ENCODE measurements at regions not wholly inside any gene's neighbourhood (a gene's known extent, or its start where the extent isn't known, plus 50 kb on each side); places are given as distances from the start of the nearest gene placed in this dataset.

DNA sequence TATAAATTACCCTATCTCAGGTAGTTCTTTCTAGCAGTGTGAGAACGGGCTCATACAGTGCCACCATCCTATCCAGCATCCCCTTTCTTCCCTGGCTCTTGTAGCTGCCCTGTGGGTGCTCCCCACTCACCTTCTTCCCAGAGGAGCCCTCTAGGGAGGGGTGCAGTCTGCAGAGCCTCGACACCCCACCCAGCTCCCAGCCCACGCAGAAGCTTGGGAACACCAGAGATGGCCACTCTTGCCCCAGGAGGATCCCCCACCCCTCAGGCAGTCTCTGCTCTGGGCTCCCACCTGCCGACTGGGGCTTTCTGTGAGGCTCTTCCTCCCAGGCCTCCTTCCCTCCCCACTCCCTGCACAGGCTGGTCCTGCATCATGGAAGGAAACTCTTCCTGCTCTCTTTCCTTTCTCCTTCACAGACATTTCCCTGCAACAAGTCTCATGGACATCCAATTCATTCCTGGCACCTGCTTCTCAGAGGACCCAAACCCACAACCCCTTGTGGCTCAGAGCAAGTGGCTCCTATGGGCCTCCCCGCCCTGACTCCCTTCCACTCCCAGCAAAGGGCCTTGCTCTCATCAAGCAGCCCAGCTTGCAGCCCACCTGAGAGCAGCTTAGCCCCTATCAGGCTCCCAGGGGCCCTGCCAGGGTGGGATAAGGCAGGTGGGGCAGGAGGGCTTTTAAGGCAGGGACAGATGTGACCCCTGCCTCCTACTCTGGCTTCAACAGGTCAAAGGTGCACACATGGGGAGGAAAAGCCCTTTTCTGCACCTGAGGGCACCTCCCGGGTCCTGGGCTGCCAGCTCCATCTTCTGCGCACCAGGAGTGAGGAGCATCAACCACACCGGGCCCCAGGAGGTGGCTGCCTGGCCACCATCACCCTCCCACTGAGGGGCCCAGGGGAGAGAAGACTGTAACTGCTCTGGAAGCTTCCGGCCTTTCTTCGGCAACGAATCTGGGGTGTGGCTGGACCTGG, 263.8 kb upstream of the TNRC6C start:
- no peak for DNase-seq

DNA sequence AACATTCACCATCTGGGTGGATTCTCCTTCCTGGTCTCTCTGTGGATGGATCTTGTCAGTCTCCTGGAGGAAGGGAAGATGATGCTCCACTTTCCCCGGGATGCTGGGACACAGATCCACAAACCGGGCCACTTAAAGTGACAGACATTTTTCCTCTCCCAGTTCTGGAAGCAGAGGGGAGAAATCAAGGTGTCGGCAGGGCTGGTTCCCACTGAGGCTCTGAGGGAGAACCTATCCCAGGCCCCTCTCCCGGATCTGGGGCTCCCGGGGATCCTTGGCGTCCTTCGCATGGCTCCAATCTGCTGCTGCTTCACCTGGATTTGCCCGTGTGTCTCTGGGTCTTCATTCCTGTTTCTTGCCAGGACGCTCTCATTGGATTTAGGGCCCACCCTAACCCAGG, 263.1 kb upstream of the TNRC6C start:
- DNase-seq: no peak

DNA sequence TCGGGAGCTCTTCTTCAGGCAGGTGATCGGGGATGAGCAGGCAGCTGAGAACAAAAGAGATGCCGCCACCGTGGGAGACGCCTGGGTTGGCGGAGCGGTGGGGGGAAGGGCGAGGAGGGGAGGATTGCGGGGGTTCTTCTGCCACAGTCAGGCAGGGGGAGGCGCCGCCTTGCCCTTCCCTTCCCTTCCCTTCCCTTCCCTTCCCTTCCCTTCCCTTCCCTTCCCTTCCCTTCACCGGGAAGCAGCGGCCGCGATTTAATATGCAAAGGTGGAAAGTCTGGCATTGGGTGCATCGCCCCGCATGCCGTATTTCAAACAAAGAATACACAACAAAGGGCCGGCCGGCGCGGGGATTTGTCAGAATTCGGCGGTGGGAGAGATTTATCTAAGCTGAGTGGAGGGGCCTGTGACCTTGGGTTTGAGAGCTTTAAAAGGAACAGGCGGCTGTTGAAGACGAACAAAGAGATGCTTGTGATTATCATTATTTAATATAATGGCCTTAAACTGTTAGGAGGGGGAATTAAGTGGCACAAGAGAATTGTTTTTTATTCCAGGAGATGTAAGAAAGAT, 262.3 kb upstream of the TNRC6C start:
- DNase-seq: no peak

DNA sequence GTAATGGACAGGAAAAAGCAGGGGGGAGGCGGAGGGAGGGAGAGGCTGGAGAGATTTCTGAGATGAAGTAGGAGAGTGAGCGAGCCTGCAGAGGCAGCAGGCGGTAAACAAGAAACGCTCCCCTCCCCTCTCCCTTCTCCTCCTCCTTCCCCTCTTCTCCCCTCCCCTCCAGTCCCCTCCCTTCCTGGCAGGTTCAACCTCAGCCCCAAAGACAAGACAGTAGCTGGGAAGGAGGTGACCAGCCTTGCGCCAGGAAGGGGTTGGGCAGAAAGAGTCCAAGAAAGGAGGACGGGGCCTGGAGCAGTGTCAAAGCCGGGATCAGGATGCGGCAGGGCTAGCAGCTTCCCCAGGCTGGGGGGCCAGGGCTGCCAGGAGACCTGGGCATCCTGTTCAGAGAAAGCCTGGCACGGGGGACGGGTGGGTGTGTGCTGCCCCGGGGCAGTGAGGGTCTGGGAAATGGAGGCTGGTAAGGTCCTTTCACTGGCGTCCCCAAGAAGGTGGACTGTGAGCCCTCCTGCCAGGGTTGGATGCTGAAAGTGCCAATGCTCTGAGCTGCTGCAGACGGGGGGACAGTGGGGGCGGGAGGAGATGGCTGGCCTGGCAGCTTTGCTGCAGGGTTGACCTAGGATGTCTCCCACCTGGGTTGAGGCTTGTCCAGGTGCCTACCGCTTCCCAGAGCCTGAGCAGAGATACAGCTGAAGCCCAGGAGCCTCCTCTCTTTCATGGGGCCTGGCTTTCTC, 261.6 kb upstream of the TNRC6C start:
- DNase-seq: no peak

DNA sequence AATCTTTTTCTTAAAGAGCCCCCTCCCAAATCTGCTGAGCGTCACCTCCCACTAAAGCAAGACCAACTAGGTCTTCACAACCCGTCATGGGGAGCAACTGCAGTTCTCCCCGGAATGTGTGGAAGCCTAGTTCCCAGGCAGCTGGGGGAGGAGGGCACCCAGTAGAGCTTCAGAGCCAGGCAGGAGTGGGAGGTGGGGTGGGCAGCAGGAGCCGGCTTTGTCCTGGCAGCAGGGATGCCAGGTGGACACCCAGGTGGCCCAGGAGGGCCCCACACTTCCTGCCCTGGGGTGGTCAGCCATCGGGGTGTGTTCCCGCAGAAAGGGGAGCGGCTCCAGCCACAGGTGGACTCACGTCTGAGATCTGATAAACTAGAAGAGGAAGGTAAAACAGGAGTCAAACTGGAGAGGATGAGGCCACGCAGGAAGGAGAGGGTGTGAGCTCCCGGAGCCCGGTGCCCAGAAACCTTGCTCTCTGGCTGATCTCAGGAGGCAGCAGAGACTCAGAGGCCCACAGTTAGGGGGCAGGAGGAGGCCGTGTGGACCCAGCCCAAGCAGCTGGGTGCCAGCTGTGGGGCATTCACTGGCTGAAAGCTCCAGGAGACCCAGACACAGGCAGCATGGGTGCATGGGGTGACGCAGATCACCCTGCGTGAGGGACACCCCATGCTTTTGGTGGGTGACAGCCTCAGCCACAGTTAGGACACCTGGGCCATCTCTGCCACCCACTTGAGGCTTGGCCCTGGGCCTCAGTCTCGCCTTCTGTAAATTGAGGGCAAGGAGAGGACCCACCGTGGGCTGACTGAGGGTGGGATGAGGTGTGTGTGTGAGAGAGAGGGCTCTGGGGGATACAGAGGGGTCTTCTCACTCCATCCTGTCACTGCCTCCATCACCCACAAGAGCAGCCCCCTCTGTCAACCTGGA, 260.8 kb upstream of the TNRC6C start:
- no peak for DNase-seq

DNA sequence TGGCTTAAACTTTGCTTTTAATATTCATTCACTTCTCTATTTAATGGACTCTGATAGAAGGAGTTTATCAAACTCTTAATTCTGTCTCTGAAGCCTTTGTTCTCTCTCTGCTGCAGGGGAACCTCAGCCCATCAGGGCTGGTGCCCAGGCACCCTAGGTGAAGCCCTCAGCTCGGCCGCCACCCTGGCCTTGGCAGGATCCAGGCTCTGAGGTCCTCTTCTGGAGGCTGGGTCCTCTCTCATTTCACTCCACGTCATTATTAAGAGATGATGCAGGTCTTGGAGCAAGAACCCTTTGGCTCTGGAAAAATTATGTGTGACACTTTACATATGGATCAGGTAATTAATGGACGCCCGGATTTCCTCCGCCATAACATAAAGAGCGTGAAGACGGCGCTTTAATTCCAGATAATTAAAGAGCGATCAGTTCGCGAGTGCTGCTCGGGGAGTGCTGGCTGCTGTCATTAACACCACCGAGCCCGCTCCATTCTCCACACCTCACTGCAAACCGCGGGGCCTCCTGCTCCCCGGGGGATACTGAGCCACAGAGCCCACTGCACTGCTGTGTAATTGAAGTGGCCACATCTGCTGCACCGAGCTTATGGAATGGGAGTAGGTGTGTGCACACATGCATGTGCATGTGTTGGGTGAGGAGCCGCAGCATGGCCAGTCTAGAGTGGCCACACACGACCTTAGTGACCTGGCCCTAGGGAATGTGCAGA, 259.4 kb upstream of the TNRC6C start:
- no peak for DNase-seq

DNA sequence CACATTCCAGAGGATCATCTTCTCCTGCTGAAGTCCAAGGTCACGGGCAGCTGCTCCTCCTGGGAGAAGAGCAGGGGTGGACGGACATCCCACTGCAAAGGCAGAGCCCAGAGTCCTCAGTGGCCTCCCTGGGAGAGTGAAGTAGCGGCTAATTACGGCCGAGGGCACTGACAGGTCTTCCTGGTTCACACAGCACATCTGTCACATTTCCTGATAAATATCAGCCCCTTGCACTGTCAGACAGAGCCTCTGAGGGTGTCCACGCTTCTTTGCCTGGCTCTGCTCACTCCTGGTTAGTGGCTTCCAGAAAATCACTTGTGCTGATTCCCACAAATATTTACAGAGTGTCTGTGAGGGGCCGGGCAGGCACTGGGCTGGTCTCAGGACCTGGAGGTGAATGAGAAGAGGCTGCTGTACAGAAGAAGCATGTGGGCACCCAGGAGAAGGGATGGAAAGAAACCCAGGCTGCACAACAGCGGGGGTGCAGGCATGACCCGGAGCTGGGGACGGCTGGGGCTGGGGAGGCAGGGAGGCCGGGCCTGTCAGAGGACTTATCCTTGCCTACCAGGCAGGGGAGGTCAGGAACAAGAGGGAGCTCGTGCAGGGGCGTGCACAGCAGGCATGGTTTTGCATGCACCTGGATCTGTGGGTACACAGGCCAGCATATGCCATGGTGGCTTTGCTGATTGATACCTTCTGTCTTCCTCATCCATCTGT, 258.2 kb upstream of the TNRC6C start:
- no peak for DNase-seq

DNA sequence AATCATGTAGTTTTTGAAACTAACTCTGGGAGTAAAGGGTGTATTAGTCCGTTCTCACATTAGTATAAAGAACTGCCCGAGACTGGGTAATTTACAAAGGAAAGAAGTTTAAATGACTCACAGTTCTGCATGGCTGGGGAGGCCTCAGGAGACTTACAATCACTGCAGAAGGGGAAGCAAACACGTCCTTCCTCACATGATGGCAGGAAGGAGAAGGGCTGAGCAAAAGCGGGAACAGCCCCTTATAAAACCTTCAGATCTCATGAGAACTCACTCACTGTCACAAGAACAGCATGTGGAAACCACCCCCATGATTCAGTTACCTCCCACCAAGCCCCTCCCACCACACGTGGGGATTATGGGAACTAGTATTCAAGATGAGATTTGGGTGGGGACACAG, 256.5 kb upstream of the TNRC6C start:
- no peak for DNase-seq

DNA sequence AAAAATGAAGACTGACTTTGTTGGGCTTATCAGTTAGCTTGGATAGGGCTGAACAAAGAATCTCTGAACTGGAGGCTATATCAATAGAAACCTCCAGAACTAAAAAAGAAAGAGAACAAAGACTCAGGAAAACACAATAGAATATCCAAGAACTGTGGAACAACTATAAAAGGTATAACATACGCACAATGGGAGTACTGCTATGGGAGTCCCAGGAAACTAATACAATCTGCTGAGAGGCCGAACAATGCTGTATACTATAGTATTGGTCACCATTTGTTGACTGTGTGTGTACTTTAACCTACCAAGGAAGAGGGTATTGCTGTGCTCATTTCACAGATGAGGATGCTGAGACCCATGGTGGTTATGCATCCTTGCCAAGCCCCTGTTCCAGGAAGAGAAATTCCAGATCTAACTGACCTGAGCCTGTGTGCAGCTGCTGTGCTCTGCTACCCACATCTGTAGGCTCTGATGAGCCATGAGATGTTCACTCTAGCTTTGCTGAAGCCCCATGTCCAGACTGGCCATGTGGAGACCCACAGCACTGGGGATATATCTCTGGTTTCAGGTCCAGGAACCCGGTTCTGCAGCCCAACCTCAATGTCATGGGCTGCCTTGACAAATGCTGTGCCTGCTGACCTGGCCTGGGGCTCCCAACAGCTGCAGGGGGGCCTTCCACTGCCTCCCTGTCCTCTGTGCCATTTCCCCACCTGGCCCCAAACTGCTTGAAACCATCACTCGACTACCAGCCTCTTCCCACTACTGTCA, 254.3 kb upstream of the TNRC6C start:
- DNase-seq: no peak

DNA sequence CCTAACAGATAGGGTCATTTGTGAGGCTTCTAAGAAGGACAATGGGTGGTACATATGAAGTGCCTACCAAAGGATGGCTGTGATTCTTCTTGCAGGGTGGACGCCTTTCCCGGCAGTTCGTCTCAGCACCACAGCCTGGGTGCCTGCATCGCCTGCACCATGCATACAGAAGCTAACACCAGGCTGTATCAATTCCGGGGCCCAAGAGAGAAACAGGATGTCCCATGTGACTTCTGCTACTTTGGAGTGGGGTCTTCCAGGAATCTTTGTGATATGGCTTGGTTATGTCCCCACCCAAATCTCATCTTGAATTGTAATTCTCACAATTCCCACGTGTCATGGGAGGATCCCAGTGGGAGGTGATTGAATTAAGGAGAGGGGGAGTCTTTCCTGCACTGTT, 251.6 kb upstream of the TNRC6C start:
- no peak for DNase-seq

DNA sequence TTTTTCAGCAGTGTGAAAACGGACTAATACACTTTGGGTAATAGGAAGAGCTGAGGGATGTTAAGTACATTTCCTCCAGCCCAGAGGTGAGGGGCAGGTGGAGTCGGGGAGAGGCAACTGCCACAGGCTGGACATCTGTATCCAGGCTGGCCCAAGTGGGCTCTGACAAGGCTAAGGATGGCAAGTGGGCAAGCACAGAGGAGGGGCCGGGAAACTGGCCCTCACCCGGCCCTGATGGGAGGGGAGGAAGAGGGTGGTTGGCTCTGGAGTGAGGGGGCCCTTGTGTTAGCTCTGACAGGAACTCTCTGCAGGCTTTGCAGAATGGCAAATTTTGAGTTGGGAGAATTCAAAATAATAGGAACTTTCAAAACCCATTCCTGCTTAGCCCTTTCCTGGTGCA, 251.0 kb upstream of the TNRC6C start:
- DNase-seq: no peak

DNA sequence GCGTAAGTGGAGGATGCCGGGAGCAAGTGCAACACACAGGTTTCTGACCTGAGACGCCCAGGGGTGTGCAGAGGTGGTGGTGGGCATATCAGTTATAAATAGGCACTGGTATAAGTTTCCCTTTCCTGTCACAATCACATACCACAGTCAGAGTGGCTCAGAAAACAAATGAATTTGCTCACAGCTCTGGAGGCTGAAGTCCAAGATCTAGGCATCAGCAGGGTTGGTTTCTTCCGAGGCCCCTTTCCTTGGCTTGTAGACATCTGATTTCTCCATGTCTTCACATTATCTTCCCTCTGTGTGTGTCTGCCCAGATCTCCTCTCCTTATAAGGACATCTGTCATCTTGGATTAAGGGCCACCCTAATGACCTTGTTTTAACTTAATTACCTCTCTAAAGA, 250.5 kb upstream of the TNRC6C start:
- no peak for DNase-seq

DNA sequence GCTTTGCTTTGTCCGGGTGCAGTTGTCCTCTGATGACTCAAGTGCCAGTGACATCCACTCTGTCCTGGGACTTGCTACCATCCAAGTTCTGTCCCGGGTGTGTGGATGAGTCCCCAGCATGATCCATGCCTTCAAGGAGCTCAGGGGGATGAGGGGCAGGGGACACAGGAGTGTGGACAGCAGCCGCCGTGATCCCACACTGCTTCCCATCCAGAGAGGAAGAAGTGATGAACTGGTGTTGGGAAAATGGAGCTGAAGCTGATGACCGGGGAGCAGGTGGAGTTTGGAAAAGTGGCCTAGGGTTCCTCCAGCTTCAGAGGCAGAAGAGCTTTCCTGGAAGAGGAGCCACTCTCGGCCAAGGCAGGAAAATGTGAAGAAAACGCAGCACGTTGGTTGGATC, 249.6 kb upstream of the TNRC6C start:
- no peak for DNase-seq

DNA sequence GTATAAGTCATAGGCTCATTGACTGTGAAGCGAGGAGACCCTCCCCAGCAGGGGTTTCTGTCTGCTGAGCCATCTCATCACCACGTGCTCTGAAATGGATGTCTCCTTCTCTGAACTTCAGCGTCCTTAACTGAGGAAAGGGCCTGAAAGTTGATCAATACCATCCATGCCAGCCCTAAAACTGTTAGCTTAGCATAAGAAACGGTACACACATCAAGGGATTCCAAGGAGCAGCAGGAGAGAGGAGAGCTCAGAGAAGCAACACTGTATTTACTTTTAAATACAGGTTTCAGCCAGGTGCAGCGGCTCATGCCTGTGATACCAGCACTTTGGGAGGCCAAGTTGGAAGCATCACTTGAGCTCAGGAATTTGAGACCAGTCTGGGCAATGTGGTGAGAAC, 248.9 kb upstream of the TNRC6C start:
- DNase-seq: no peak

DNA sequence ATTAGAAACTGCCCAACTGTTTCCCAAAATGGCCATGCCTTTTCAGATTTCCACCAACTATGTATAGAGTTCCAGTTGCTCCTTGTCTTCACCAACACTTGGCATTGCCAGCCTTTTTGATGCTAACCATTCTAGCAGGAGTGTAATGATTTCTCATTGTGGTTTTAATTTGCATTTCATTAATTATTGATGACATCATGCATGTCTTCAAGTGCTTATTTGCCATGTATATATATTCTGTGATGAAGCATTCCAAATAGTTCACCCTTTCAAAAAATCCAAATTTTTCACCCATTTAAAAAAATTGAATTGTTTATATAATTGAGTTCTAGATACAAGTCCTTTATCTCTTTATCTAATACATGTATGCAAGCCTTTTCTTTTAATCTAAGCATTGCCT, 245.9 kb upstream of the TNRC6C start:
- no peak for DNase-seq

DNA sequence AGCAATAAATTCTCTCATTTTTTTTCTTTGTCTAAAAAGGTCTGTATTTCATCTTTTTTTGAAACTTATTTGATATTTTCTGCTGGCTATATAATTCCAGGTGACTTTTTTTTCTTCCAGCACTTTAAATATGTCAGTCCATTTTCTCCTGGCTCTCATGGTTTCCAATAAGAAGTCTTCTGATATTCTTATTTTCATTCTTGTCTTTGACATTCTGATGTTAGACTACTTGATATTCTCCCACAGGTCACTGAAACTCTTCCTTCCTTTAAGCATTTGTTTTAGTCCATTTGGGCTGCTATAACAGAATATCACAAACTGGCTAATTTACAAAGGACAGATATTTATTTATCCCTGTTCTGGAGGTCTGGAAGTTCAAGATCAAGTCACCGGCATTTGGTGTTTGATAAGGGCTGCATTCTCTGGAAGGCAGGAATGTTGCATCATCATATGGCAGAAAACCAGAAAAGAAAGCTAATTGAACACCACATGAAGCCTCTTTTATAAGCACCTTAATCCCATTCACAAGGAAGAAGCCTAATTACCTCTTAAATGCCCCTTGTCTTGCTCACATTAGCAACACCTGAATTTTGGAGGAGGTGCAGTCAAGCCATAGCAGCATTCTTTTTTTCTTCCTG, 242.1 kb upstream of the TNRC6C start:
- no peak for DNase-seq

DNA sequence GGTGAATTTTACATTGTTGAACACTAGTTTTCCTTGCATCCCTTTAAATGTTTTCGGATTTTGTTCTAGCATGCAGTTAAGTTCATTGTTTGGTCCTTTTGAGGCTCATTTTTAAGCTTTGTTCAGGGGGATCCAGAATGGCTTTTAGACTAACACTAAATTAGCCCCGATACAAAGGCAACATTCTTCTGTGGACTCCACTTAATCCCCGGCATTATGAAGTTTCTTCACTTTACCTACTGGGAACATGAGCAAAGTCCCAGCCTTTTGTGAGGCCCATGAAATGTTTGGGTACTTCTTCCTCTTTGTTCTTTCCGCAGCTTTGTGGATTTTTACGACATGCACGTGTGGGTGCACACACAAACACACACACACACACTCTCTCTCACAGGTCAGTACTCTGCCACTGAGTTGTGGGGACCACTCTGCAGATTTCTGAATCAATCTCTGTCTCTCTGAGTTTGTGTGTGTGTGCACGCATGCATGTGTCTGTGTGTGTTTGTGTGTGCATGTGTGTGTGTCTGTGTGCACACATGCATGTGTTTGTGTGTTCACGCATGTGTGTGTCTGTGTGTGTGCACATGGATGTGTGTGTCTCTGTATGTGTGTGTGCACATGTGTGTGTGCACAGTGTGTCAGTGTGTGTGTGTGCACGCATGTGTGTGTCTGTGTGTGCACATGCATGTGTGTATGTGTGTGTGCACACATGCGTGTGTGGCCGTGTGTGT, 240.4 kb upstream of the TNRC6C start:
- DNase-seq: no peak

DNA sequence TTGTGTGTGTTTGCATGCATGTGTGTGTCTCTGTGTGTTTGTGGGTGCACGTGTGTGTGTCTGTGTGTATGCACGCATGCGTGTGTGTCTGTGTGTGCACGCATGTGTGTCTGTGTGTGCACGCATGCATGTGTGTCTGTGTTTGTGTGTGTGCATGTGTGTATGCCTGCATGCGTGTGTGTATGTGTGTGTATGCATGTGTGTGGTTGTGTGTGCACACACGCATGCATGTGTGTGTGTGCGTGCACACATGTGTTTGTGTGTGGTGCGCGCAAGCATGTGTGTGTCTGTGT, 239.9 kb upstream of the TNRC6C start:
- no peak for DNase-seq

DNA sequence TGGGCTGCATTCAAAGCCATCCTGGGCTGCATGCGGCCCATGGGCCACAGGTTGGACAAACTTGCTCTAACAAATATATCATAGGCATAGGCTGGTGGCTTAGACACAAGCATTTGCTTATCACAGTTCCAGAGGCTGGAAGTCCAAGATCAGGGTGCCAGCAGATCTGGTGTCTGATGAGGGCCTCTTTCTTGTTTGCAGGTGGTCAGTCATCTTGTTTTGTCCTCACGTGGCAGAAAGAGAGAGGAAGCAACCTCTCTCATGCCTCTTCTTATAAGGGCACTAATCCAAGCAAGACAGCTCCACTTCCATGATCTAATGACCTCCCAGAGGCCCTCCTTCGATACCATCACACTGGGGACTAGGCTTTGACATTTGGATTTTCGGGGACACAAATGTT, 238.7 kb upstream of the TNRC6C start:
- no peak for DNase-seq
